WTC11 (cell line): ENCODE measurements at regions not wholly inside any gene's neighbourhood (a gene's known extent, or its start where the extent isn't known, plus 50 kb on each side); places are given as distances from the start of the nearest gene placed in this dataset.

ENCODE experiments used
- ATAC-seq: fragments of 200-7000 bp; cut with Tn5 transposase; 2 replicates; pipeline ENCODE4 v1.10.0; 2021; ENCODE audit warnings: mild to moderate bottlenecking, moderate library complexity
- CTCF ChIA-PET: fragments of 300-600 bp; sonication (Branson Sonifier 250); formaldehyde crosslinking; loops from one replicate; lab custom pipeline; 2021; ENCODE audit warnings: antibody characterized with exemption; lab: Charles Lee
- POLR2A ChIA-PET: fragments of 350-600 bp; sonication (Branson Sonifier 250); formaldehyde crosslinking; loops from one replicate; lab custom pipeline; 2021; ENCODE audit warnings: antibody characterized with exemption; lab: Charles Lee
- DNase-seq: peaks from one replicate; pipeline ENCODE4 v3.0.0; 2021; ENCODE audit warnings: low spot score
- H3K27ac Mint-ChIP-seq: 2 replicates; pipeline ENCODE4 v1.8.0; 2021; ENCODE audit warnings: mixed read lengths
- H3K27me3 Mint-ChIP-seq: 2 replicates; pipeline ENCODE4 v1.8.0; 2021; ENCODE audit warnings: low read depth, mild to moderate bottlenecking, moderate library complexity, mixed read lengths
- H3K36me3 Mint-ChIP-seq: 2 replicates; pipeline ENCODE4 v1.8.0; 2021; ENCODE audit warnings: mixed read lengths
- H3K4me1 Mint-ChIP-seq: 2 replicates; pipeline ENCODE4 v1.8.0; 2022; ENCODE audit warnings: mixed read lengths
- H3K4me3 Mint-ChIP-seq: 2 replicates; pipeline ENCODE4 v1.8.0; 2021; ENCODE audit warnings: mild to moderate bottlenecking, moderate library complexity, mixed read lengths
- H3K9me3 Mint-ChIP-seq: 2 replicates; pipeline ENCODE4 v1.8.0; 2021; ENCODE audit warnings: mixed read lengths
- CBFB ChIP-seq: sonication (generic); formaldehyde crosslinking; IDR thresholded peaks from 2 replicates; pipeline ENCODE4 v1.8.1; 2022; ENCODE audit warnings: mild to moderate bottlenecking, low read depth, missing genetic modification reagents
- ELF4 ChIP-seq: sonication (generic); formaldehyde crosslinking; IDR thresholded peaks from 2 replicates; pipeline ENCODE4 v1.8.1; 2022; ENCODE audit warnings: low read depth, mild to moderate bottlenecking, moderate library complexity, missing genetic modification reagents
- GRHL2 ChIP-seq: fragments of 250-450 bp; sonication (Bioruptor Pico); IDR thresholded peaks from 2 replicates; pipeline ENCODE4 v1.8.0; 2022; ENCODE audit warnings: mild to moderate bottlenecking, moderate library complexity; ENCODE audit not compliant: insufficient replicate concordance, severe bottlenecking
- HMGA2 ChIP-seq: fragments of 250-450 bp; sonication (Bioruptor Pico); IDR thresholded peaks from 2 replicates; pipeline ENCODE4 v1.4.0; 2021; ENCODE audit warnings: mild to moderate bottlenecking, moderate library complexity
- JAZF1 ChIP-seq: fragments of 250-450 bp; sonication (Bioruptor Pico); IDR thresholded peaks from 2 replicates; pipeline ENCODE4 v1.9.0; 2021; ENCODE audit warnings: moderate library complexity, mild to moderate bottlenecking, inconsistent platforms
- NFYB ChIP-seq: sonication (generic); formaldehyde crosslinking; conservative IDR thresholded peaks from 2 replicates; pipeline ENCODE4 v1.8.0; 2022; ENCODE audit warnings: low read depth, missing genetic modification reagents
- NR3C1 ChIP-seq: sonication (generic); formaldehyde crosslinking; conservative IDR thresholded peaks from 2 replicates; pipeline ENCODE4 v1.8.1; 2023; ENCODE audit warnings: low read depth, mild to moderate bottlenecking, missing genetic modification reagents
- OVOL2 ChIP-seq: fragments of 250-450 bp; sonication (Bioruptor Pico); IDR thresholded peaks from 2 replicates; pipeline ENCODE4 v1.9.0; 2021; ENCODE audit warnings: mild to moderate bottlenecking, borderline replicate concordance
- SMAD4 ChIP-seq: sonication (generic); formaldehyde crosslinking; IDR thresholded peaks from 2 replicates; pipeline ENCODE4 v1.8.0; 2022; ENCODE audit warnings: mild to moderate bottlenecking, missing genetic modification reagents
- TF ChIP-seq, protein P1 (sequence below): sonication (generic); formaldehyde crosslinking; IDR thresholded peaks from 2 replicates; pipeline ENCODE4 v1.8.1; 2022; ENCODE audit warnings: low read depth, mild to moderate bottlenecking, moderate library complexity, missing genetic modification reagents, borderline replicate concordance
- TF ChIP-seq, protein P2 (sequence below): sonication (generic); formaldehyde crosslinking; IDR thresholded peaks from 2 replicates; pipeline ENCODE4 v1.8.0; 2023; ENCODE audit warnings: mild to moderate bottlenecking, missing genetic modification reagents
- TF ChIP-seq, protein P3 (sequence below): sonication (generic); formaldehyde crosslinking; IDR thresholded peaks from 2 replicates; pipeline ENCODE4 v1.8.1; 2022; ENCODE audit warnings: mild to moderate bottlenecking, missing genetic modification reagents, moderate library complexity, borderline replicate concordance
- TF ChIP-seq, protein P4 (sequence below): fragments of 250-450 bp; sonication (Bioruptor Pico); IDR thresholded peaks from 2 replicates; pipeline ENCODE4 v1.9.0; 2021; ENCODE audit warnings: mild to moderate bottlenecking
- TF ChIP-seq, protein P5 (sequence below): sonication (generic); formaldehyde crosslinking; IDR thresholded peaks from 2 replicates; pipeline ENCODE4 v1.8.1; 2022; ENCODE audit warnings: mild to moderate bottlenecking, moderate library complexity, missing genetic modification reagents
- TF ChIP-seq, protein P6 (sequence below): sonication (generic); formaldehyde crosslinking; IDR thresholded peaks from 2 replicates; pipeline ENCODE4 v1.8.1; 2023; ENCODE audit warnings: mild to moderate bottlenecking, missing genetic modification reagents
- TF ChIP-seq, protein P7 (sequence below): fragments of 250-450 bp; sonication (Bioruptor Pico); IDR thresholded peaks from 2 replicates; pipeline ENCODE4 v2.1.2; 2022; ENCODE audit warnings: mild to moderate bottlenecking, moderate library complexity
- TF ChIP-seq, protein P8 (sequence below): sonication (generic); formaldehyde crosslinking; IDR thresholded peaks from 2 replicates; pipeline ENCODE4 v1.8.0; 2022; ENCODE audit warnings: missing genetic modification reagents

DNA sequence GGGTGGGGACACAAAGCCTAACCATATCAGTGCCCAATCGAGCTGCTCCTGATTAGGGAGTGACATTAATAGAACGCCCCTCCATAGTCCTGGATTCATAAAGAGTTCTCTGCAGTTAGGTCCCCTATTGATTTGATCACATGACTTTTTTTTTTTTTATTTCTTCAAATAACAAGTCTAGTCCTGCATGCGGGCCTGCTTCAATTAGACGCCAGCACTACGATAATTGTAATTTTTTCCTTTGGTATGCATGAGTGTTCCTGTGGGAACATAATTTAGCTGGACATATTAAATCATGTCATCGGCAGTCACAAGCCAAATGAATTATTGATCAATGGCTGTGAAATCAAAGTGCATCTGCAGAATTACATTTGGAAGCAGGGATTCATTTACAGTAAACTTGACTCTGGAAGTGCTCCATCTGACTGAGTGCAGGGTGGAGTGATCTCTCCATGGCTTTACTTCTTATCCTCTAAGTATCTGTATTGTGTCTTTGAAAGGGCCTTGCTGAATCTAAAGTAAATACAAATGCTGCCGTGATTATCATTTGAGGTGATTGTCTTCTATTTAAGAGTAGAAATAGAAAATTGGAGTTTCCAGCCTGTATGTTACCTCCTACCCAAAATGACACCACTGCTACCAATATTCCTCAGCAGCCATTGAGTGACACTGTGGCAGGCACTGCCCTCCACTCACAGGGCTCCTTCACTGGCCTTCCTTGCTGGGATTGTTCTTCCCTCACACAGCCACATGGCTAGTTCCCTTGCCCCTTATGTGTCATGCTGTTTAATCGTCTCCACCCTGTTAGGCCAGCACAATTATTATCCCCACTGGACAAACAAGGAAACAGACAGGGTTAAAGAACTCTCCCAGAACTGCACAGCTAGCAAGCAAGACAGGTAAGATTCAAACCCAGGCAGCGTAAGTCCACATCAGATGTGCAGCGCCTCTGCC lies 337.4 kb upstream of the ID2 start (continued):
- TF ChIP-seq GRHL2 (CRISPR knock-in tag) = no peak
- TF ChIP-seq, protein P1, sequence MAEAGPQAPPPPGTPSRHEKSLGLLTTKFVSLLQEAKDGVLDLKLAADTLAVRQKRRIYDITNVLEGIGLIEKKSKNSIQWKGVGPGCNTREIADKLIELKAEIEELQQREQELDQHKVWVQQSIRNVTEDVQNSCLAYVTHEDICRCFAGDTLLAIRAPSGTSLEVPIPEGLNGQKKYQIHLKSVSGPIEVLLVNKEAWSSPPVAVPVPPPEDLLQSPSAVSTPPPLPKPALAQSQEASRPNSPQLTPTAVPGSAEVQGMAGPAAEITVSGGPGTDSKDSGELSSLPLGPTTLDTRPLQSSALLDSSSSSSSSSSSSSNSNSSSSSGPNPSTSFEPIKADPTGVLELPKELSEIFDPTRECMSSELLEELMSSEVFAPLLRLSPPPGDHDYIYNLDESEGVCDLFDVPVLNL (CRISPR knock-in tag) = no peak
- TF ChIP-seq, protein P2, sequence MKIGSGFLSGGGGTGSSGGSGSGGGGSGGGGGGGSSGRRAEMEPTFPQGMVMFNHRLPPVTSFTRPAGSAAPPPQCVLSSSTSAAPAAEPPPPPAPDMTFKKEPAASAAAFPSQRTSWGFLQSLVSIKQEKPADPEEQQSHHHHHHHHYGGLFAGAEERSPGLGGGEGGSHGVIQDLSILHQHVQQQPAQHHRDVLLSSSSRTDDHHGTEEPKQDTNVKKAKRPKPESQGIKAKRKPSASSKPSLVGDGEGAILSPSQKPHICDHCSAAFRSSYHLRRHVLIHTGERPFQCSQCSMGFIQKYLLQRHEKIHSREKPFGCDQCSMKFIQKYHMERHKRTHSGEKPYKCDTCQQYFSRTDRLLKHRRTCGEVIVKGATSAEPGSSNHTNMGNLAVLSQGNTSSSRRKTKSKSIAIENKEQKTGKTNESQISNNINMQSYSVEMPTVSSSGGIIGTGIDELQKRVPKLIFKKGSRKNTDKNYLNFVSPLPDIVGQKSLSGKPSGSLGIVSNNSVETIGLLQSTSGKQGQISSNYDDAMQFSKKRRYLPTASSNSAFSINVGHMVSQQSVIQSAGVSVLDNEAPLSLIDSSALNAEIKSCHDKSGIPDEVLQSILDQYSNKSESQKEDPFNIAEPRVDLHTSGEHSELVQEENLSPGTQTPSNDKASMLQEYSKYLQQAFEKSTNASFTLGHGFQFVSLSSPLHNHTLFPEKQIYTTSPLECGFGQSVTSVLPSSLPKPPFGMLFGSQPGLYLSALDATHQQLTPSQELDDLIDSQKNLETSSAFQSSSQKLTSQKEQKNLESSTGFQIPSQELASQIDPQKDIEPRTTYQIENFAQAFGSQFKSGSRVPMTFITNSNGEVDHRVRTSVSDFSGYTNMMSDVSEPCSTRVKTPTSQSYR = no peak
- TF ChIP-seq NFYB (CRISPR knock-in tag) = no peak
- TF ChIP-seq, protein P3, sequence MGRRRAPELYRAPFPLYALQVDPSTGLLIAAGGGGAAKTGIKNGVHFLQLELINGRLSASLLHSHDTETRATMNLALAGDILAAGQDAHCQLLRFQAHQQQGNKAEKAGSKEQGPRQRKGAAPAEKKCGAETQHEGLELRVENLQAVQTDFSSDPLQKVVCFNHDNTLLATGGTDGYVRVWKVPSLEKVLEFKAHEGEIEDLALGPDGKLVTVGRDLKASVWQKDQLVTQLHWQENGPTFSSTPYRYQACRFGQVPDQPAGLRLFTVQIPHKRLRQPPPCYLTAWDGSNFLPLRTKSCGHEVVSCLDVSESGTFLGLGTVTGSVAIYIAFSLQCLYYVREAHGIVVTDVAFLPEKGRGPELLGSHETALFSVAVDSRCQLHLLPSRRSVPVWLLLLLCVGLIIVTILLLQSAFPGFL (CRISPR knock-in tag) = no peak

DNA sequence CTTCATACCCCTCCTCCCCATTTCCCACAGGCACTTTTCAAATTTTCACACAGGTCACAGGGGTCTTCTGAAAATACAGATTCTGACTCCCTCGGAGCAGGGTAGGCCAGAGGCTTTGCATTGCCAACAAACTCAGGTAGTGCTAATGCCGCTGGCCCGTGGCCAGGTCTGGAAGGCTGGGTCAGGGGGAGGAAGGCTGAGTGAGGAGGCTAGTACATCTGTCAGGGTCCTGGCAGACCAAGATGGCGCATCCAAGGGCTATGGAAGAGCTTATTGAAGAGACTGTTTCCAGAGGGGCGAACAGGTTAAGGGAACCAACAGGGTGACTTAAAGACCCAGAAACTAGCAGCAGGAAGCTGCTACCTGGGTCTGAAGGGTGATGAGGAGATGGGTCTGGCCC lies 336.7 kb upstream of the ID2 start:
- POLR2A ChIA-PET = no interaction called here
- no peak for DNase-seq
- H3K4me3 Mint-ChIP-seq = no peak overlapping the region

More for the DNA sequence above, 336.7 kb upstream of the ID2 start:
- H3K27me3 Mint-ChIP-seq = no peaks in the 10 kb centered on the region
- TF ChIP-seq CBFB (CRISPR knock-in tag) (no peak), NFYB (CRISPR knock-in tag) (no peak), NR3C1 (CRISPR knock-in tag) (no peak), HMGA2 (CRISPR knock-in tag) (no peak), SMAD4 (no peak), OVOL2 (CRISPR knock-in tag) (no peak), ELF4 (no peak), JAZF1 (CRISPR knock-in tag) (no peak)
- TF ChIP-seq, protein P4, sequence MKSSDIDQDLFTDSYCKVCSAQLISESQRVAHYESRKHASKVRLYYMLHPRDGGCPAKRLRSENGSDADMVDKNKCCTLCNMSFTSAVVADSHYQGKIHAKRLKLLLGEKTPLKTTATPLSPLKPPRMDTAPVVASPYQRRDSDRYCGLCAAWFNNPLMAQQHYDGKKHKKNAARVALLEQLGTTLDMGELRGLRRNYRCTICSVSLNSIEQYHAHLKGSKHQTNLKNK (CRISPR knock-in tag) = no peak
- TF ChIP-seq, protein P5, sequence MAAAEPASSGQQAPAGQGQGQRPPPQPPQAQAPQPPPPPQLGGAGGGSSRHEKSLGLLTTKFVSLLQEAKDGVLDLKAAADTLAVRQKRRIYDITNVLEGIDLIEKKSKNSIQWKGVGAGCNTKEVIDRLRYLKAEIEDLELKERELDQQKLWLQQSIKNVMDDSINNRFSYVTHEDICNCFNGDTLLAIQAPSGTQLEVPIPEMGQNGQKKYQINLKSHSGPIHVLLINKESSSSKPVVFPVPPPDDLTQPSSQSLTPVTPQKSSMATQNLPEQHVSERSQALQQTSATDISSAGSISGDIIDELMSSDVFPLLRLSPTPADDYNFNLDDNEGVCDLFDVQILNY (CRISPR knock-in tag) = no peak
- TF ChIP-seq, protein P1 (CRISPR knock-in tag) = no peak
- TF ChIP-seq, protein P6, sequence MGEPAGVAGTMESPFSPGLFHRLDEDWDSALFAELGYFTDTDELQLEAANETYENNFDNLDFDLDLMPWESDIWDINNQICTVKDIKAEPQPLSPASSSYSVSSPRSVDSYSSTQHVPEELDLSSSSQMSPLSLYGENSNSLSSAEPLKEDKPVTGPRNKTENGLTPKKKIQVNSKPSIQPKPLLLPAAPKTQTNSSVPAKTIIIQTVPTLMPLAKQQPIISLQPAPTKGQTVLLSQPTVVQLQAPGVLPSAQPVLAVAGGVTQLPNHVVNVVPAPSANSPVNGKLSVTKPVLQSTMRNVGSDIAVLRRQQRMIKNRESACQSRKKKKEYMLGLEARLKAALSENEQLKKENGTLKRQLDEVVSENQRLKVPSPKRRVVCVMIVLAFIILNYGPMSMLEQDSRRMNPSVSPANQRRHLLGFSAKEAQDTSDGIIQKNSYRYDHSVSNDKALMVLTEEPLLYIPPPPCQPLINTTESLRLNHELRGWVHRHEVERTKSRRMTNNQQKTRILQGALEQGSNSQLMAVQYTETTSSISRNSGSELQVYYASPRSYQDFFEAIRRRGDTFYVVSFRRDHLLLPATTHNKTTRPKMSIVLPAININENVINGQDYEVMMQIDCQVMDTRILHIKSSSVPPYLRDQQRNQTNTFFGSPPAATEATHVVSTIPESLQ (CRISPR knock-in tag) = no peak
- TF ChIP-seq, protein P7, sequence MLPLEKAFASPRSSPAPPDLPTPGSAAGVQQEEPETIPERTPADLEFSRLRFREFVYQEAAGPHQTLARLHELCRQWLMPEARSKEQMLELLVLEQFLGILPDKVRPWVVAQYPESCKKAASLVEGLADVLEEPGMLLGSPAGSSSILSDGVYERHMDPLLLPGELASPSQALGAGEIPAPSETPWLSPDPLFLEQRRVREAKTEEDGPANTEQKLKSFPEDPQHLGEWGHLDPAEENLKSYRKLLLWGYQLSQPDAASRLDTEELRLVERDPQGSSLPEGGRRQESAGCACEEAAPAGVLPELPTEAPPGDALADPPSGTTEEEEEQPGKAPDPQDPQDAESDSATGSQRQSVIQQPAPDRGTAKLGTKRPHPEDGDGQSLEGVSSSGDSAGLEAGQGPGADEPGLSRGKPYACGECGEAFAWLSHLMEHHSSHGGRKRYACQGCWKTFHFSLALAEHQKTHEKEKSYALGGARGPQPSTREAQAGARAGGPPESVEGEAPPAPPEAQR (CRISPR knock-in tag) = no peak
- TF ChIP-seq, protein P8, sequence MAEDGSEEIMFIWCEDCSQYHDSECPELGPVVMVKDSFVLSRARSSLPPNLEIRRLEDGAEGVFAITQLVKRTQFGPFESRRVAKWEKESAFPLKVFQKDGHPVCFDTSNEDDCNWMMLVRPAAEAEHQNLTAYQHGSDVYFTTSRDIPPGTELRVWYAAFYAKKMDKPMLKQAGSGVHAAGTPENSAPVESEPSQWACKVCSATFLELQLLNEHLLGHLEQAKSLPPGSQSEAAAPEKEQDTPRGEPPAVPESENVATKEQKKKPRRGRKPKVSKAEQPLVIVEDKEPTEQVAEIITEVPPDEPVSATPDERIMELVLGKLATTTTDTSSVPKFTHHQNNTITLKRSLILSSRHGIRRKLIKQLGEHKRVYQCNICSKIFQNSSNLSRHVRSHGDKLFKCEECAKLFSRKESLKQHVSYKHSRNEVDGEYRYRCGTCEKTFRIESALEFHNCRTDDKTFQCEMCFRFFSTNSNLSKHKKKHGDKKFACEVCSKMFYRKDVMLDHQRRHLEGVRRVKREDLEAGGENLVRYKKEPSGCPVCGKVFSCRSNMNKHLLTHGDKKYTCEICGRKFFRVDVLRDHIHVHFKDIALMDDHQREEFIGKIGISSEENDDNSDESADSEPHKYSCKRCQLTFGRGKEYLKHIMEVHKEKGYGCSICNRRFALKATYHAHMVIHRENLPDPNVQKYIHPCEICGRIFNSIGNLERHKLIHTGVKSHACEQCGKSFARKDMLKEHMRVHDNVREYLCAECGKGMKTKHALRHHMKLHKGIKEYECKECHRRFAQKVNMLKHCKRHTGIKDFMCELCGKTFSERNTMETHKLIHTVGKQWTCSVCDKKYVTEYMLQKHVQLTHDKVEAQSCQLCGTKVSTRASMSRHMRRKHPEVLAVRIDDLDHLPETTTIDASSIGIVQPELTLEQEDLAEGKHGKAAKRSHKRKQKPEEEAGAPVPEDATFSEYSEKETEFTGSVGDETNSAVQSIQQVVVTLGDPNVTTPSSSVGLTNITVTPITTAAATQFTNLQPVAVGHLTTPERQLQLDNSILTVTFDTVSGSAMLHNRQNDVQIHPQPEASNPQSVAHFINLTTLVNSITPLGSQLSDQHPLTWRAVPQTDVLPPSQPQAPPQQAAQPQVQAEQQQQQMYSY (CRISPR knock-in tag) = no peak
- TF ChIP-seq, all 79 proteins: peak for 0
- H3K9me3 Mint-ChIP-seq = 0 out of 2 replicates have a peak, but pooled peaks cover 3% of the 10 kb centered on the region
- H3K27ac Mint-ChIP-seq = no peak overlapping the region
- H3K4me1 Mint-ChIP-seq = no peaks in the 10 kb centered on the region
- ATAC-seq = no peak
- no peaks in the 10 kb centered on the region for H3K36me3 Mint-ChIP-seq
- CTCF ChIA-PET = no interaction called here
